WI38 (cell line): ENCODE measurements at regions not wholly inside any gene's neighbourhood (a gene's known extent, or its start where the extent isn't known, plus 50 kb on each side); places are given as distances from the start of the nearest gene placed in this dataset.

Experiments
- H3K4me3 ChIP-seq: 2 replicates; pipeline ENCODE4 v1.5.1; 2011; ENCODE audit warnings: low read depth, mild to moderate bottlenecking, control low read depth, low read length
- TF ChIP-seq, protein P1 (sequence below): IDR thresholded peaks from 2 replicates; pipeline ENCODE4 v1.5.1; 2012; ENCODE audit warnings: low read depth, mild to moderate bottlenecking, control low read depth, low read length

DNA sequence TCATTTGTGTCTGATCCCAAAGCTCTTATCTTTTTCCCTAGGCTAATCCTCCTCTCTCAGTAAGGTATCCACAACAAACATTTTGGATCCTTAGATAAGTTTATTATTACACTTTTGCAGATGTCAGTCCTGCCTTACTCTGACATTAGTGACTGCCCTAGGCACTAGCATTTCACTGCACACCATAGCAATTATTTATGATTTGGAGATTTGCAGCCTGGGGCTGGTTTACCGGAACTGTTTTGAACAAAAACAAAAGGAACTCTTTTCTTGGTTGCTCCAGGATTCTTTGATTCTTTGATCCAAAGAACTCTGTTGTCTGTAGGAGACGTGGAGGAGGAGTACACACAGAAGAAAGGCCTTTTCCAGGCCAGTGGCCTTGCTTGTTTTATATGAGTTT is 80.4 kb downstream of the EDNRB start:
- no peak overlapping the region for H3K4me3 ChIP-seq
- TF ChIP-seq, protein P1, sequence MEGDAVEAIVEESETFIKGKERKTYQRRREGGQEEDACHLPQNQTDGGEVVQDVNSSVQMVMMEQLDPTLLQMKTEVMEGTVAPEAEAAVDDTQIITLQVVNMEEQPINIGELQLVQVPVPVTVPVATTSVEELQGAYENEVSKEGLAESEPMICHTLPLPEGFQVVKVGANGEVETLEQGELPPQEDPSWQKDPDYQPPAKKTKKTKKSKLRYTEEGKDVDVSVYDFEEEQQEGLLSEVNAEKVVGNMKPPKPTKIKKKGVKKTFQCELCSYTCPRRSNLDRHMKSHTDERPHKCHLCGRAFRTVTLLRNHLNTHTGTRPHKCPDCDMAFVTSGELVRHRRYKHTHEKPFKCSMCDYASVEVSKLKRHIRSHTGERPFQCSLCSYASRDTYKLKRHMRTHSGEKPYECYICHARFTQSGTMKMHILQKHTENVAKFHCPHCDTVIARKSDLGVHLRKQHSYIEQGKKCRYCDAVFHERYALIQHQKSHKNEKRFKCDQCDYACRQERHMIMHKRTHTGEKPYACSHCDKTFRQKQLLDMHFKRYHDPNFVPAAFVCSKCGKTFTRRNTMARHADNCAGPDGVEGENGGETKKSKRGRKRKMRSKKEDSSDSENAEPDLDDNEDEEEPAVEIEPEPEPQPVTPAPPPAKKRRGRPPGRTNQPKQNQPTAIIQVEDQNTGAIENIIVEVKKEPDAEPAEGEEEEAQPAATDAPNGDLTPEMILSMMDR: no peak

DNA sequence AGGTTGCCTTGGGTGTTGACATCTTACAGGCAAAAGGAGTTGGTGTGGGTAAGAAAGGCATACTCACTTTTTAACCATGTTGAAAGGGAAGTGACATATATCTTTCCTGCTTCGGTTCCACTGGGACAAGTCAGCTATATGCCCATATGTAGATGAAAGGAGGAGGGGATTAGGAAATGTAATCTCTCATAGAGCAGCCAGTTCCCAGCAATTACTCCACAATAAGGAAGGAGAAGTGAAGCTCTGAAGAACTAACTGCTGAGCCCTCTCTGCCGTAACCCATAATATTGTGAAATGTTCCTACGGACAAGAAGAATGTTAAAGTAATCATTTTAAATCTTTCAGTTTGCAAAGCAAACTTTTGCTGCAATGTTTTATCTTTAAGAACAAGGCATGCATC is 82.2 kb downstream of the EDNRB start:
- TF ChIP-seq, protein P1: no peak
- H3K4me3 ChIP-seq: no peak overlapping the region

DNA sequence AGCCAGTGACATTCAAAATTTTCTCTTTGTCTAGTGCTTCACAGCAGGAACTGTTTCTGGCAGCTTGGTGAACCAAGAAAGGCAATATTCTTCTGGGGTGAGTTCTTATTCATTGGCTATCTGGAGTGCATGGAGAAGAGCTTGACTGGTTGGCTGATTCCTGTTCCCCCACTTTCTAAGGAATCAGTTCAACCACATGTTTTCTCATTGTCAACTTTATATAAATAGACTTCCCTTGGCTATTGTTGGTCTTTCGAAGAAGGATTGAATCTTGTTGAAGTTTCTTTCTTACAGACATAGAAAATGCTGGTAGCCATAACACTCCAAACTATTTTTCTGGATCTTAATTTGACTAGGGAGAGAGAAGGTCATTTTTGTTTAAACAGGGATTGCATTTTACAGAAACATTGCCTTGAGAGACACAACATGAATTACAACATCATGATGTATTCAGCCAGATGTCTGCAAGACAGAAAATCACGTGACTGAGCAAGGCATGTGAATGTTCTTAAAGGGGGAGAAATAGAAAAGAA is 85.2 kb downstream of the EDNRB start:
- no peak overlapping the region for H3K4me3 ChIP-seq
- TF ChIP-seq, protein P1: no peak

DNA sequence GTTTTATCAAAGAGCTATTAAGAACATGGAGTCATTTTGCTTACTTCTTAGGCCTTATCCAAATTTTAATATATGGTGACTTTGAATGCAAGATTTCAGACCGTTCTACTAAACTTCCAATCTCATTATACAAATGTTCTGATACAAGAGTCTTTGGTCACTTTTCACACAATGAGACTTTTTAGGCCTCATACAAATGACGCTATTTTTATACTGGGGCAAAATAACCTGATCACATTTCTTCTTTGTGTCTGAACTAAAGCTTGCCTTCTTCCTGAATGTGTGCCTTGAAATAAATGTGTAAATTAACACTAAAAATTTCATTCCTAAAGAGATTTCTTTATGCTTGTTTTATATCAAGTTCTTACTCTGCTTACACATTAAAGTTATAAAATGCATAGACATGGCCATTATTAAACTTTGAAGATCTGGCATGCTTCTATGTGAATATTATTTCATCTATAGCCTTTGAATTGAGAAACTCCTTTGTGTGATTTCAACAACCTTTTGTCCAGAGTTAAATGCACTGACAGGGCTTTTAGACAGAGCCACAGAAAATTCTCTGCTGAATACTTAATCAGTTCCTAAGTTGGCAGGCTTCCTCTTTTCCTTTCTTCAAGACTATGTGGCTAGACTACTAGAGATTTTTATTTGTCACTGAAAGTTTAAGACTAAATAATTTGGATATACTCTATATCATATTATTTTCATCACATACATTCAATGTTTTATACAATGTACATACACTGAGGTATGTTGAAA is 86.1 kb downstream of the EDNRB start:
- H3K4me3 ChIP-seq: no peak overlapping the region
- TF ChIP-seq, protein P1: no peak

DNA sequence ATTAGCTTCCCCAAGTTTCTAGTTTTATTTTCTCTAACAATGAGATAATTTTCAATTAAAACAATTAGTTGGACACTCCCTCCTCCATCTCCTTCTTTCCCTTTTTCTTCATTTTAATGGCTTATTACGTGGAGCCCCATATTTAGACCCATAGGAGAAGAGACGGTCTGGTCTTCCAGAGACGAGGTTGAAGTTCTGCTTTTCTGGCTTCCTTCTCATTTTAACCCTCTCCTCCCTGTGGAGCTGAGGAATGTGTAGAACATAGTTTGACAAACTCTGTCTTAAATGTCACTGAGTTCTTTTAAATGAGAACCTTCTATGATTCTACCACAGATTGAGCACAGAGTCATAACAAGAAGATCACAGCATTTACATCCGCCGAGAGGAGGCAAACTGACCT is 86.8 kb downstream of the EDNRB start:
- TF ChIP-seq, protein P1: no peak
- no peak overlapping the region for H3K4me3 ChIP-seq

DNA sequence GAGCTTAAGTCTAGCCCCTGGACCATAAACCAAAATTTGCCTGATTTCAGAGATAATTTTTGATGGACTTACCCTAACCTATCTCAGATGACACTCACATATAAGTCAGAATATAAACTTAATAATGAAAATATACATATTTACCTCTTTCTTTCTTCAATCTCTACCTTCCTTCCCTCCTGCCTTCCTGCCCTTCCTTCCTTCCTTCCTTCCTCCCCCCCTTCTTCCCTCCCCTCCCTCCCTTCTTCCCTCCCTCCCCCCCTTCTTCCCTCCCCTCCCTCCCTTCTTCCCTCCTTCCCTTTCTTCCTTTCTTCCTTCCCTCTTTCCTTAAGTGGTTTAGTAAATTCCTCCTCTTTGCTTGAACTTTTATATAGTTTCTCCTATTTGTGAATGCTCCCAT is 88.7 kb downstream of the EDNRB start:
- TF ChIP-seq, protein P1: no peak
- no peak overlapping the region for H3K4me3 ChIP-seq

DNA sequence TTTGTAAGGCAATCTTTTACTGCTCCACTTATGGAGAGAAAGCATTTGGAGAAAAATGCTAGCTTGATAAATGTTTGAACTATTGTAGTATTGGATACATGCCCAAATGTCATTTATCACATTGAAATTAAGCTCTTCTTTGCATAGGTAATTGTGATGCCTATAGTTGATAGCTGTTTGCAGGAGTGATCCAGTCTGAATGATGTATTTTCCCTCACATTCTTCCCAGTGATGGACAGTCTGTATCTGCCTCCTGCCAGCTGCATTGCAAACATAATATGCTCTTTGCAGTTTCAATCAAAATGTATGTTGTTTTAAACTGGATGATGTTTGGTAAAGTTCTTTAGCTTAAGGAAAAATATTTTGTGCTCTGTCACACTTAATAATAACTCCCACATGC is 89.8 kb downstream of the EDNRB start:
- H3K4me3 ChIP-seq: no peak overlapping the region
- TF ChIP-seq, protein P1: no peak
